IMR-90 (cell line): ENCODE measurements at regions not wholly inside any gene's neighbourhood (a gene's known extent, or its start where the extent isn't known, plus 50 kb on each side); places are given as distances from the start of the nearest gene placed in this dataset.
A peak's percentile ranks its signal among the peaks of the same experiment; 100 is the strongest.

ENCODE experiments used
- ATAC-seq: fragments of 200-7000 bp; cut with Tn5 transposase; 2 replicates; pipeline ENCODE4 v1.9.1; 2020; ENCODE audit warnings: low read depth, mild to moderate bottlenecking, moderate library complexity
- BruUV-seq: library from RNA; stranded (reverse); fragments of 400-500 nt; replicated peaks from 2 replicates; lab custom pipeline; 2021; lab: Mats Ljungman, UMichigan
- CTCF ChIA-PET: fragments of 300-600 bp; formaldehyde crosslinking; extraction: SDS; loops from one replicate; lab custom pipeline; 2021; ENCODE audit warnings: antibody characterized with exemption; lab: Yijun Ruan, JAX
- POLR2A ChIA-PET: fragments of 300-600 bp; sonication (Branson Sonifier 250); formaldehyde crosslinking; loops from one replicate; lab custom pipeline; 2022; ENCODE audit warnings: antibody characterized with exemption; ENCODE audit not compliant: unreplicated experiment; lab: Charles Lee
- DNase-seq: peaks from one replicate; pipeline ENCODE4 v3.0.0; 2013
- H2AFZ ChIP-seq: replicated peaks from 2 replicates; pipeline ENCODE3; 2013; ENCODE audit warnings: low read length, mild to moderate bottlenecking; ENCODE audit not compliant: poor library complexity
- H2AK5ac ChIP-seq: 2 replicates; pipeline ENCODE4 v1.6.1; 2013; ENCODE audit warnings: low read depth, low read length, inconsistent platforms
- H2AK9ac ChIP-seq: replicated peaks from 2 replicates; pipeline ENCODE3; 2013; ENCODE audit warnings: mild to moderate bottlenecking, low read depth, low read length, moderate library complexity; ENCODE audit not compliant: poor library complexity
- H2BK120ac ChIP-seq: 2 replicates; pipeline ENCODE4 v1.6.1; 2013; ENCODE audit warnings: low read depth, low read length, inconsistent platforms
- H2BK15ac ChIP-seq: 3 replicates; pipeline ENCODE4 v1.6.1; 2013; ENCODE audit warnings: low read depth, low read length, inconsistent platforms
- H2BK20ac ChIP-seq: 2 replicates; pipeline ENCODE4 v1.6.1; 2013; ENCODE audit warnings: low read depth, mild to moderate bottlenecking, inconsistent platforms, low read length, moderate library complexity
- H2BK5ac ChIP-seq: 2 replicates; pipeline ENCODE4 v1.6.1; 2013; ENCODE audit warnings: mild to moderate bottlenecking, low read depth, low read length, inconsistent platforms; ENCODE audit not compliant: poor library complexity, severe bottlenecking
- H3K14ac ChIP-seq: replicated peaks from 2 replicates; pipeline ENCODE4 v1.6.1; 2013; ENCODE audit warnings: low read depth, low read length, inconsistent platforms
- H3K18ac ChIP-seq: 2 replicates; pipeline ENCODE4 v1.6.1; 2013; ENCODE audit warnings: low read depth, low read length, control low read depth
- H3K23ac ChIP-seq: 2 replicates; pipeline ENCODE4 v1.6.1; 2013; ENCODE audit warnings: low read depth, low read length, inconsistent platforms
- H3K27ac ChIP-seq: 2 replicates; pipeline ENCODE4 v1.5.1; 2013; ENCODE audit warnings: mild to moderate bottlenecking, control low read depth, low read length; ENCODE audit not compliant: insufficient read depth
- H3K27me3 ChIP-seq: 2 replicates; pipeline ENCODE4 v1.6.1; 2013; ENCODE audit warnings: low read length; ENCODE audit not compliant: control insufficient read depth, insufficient read depth
- H3K36me3 ChIP-seq: 2 replicates; pipeline ENCODE4 v1.6.1; 2013; ENCODE audit warnings: low read length, mixed read lengths; ENCODE audit not compliant: control insufficient read depth, insufficient read depth
- H3K4ac ChIP-seq: 2 replicates; pipeline ENCODE4 v1.6.1; 2013; ENCODE audit warnings: low read depth, low read length, inconsistent platforms
- H3K4me1 ChIP-seq: 2 replicates; pipeline ENCODE4 v1.6.1; 2013; ENCODE audit warnings: low read length, mixed read lengths; ENCODE audit not compliant: control insufficient read depth, insufficient read depth
- H3K4me2 ChIP-seq: 2 replicates; pipeline ENCODE4 v1.6.1; 2013; ENCODE audit warnings: low read depth, mild to moderate bottlenecking, control low read depth, low read length, moderate library complexity
- H3K4me3 ChIP-seq: 2 replicates; pipeline ENCODE4 v1.5.1; 2013; ENCODE audit warnings: low read depth, mild to moderate bottlenecking, control low read depth, low read length, moderate library complexity; ENCODE audit not compliant: insufficient read depth
- H3K56ac ChIP-seq: 2 replicates; pipeline ENCODE4 v1.6.1; 2013; ENCODE audit warnings: low read length, inconsistent platforms; ENCODE audit not compliant: insufficient read depth; ENCODE audit errors: extremely low read depth
- H3K79me1 ChIP-seq, 2 experiments: 2 replicates each; pipeline ENCODE4 v1.6.1; 2013; ENCODE audit warnings: low read length in 2 of 2, inconsistent platforms in 1 of 2, low read depth in 1 of 2
- H3K9ac ChIP-seq: 2 replicates; pipeline ENCODE4 v1.6.1; 2013; ENCODE audit warnings: low read depth, low read length, control low read depth
- H3K9me1 ChIP-seq: 2 replicates; pipeline ENCODE4 v1.6.1; 2013; ENCODE audit warnings: low read length, inconsistent platforms; ENCODE audit not compliant: insufficient read depth
- H3K9me3 ChIP-seq: 2 replicates; pipeline ENCODE4 v1.6.1; 2013; ENCODE audit warnings: low read length; ENCODE audit not compliant: control insufficient read depth, insufficient read depth
- H4K20me1 ChIP-seq: 2 replicates; pipeline ENCODE4 v1.6.1; 2013; ENCODE audit warnings: low read length, inconsistent platforms; ENCODE audit not compliant: insufficient read depth
- H4K5ac ChIP-seq: 2 replicates; pipeline ENCODE4 v1.6.1; 2013; ENCODE audit warnings: mild to moderate bottlenecking, low read depth, low read length, control low read depth
- H4K8ac ChIP-seq, 2 experiments: 2 replicates each; pipeline ENCODE4 v1.6.1; 2013; ENCODE audit warnings: low read depth in 2 of 2, low read length in 2 of 2, control low read depth in 1 of 2, inconsistent platforms in 1 of 2
- H4K91ac ChIP-seq: 2 replicates; pipeline ENCODE4 v1.6.1; 2013; ENCODE audit warnings: low read depth, low read length, inconsistent platforms; ENCODE audit not compliant: insufficient read depth
- CHD1 ChIP-seq: IDR thresholded peaks from 2 replicates; pipeline ENCODE4 v1.6.1; 2012; ENCODE audit warnings: low read depth, low read length, improper control_type of control experiment
- FOS ChIP-seq: fragments of 150-350 bp; IDR thresholded peaks from 2 replicates; pipeline ENCODE4 v1.6.1; 2016; ENCODE audit warnings: low read depth, low read length
- MAZ ChIP-seq: IDR thresholded peaks from 2 replicates; pipeline ENCODE4 v1.6.1; 2012; ENCODE audit warnings: low read depth, mild to moderate bottlenecking, low read length, improper control_type of control experiment, moderate library complexity, borderline replicate concordance
- MXI1 ChIP-seq: IDR thresholded peaks from 2 replicates; pipeline ENCODE4 v1.6.1; 2012; ENCODE audit warnings: low read depth, mild to moderate bottlenecking, low read length, moderate library complexity, borderline replicate concordance
- NFE2L2 ChIP-seq: fragments of 150-350 bp; IDR thresholded peaks from 2 replicates; pipeline ENCODE4 v1.6.1; 2016; ENCODE audit warnings: low read depth, mild to moderate bottlenecking, low read length
- POLR2A ChIP-seq: IDR thresholded peaks from 2 replicates; pipeline ENCODE4 v1.6.1; 2012; ENCODE audit warnings: mild to moderate bottlenecking, low read depth, low read length
- RAD21 ChIP-seq: IDR thresholded peaks from 2 replicates; pipeline ENCODE4 v1.6.1; 2012; ENCODE audit warnings: low read length, improper control_type of control experiment
- RCOR1 ChIP-seq: IDR thresholded peaks from 2 replicates; pipeline ENCODE4 v1.6.1; 2012; ENCODE audit warnings: mild to moderate bottlenecking, low read length, improper control_type of control experiment; ENCODE audit not compliant: insufficient replicate concordance
- RFX5 ChIP-seq: IDR thresholded peaks from 2 replicates; pipeline ENCODE4 v1.8.0; 2012; ENCODE audit warnings: low read depth, mild to moderate bottlenecking, low read length, moderate library complexity
- SMC3 ChIP-seq: fragments of 150-350 bp; IDR thresholded peaks from 2 replicates; pipeline ENCODE4 v1.6.1; 2016; ENCODE audit warnings: low read depth, mild to moderate bottlenecking, antibody characterized with exemption, low read length, moderate library complexity
- WGBS, 2 experiments: methylation state at CpG; one replicate each; pipeline versions ENCODE4 v1.1.5 to v1.1.7; 2013; ENCODE audit warnings: missing lambda C conversion rate in 2 of 2; ENCODE audit not compliant: insufficient read length in 1 of 2; ENCODE audit errors: extremely low coverage in 2 of 2; 5-methylcytosine and 5-hydroxymethylcytosine counted together
- dilution Hi-C: fragments of 300-500 bp; cut with HindIII; formaldehyde crosslinking; loops from one replicate; pipeline ENCODE4 v1.14.3; 2018; ENCODE audit warnings: low sequenced_read_pairs; ENCODE audit not compliant: unreplicated experiment
- in situ Hi-C: fragments of 300-500 bp; cut with MboI; formaldehyde crosslinking; loops from 3 replicates; pipeline ENCODE4 v1.14.3; 2019; ENCODE audit warnings: low sequenced_read_pairs, inconsistent platforms, mixed read lengths
- intact Hi-C: fragments of 100-400 bp; cut with micrococcal nuclease; formaldehyde crosslinking; loops from 2 replicates; pipeline ENCODE4 v1.10.0; 2022
- TF ChIP-seq, protein P1 (sequence below): conservative IDR thresholded peaks from 2 replicates; pipeline ENCODE4 v1.5.1; 2012; ENCODE audit warnings: mild to moderate bottlenecking, low read depth, low read length, improper control_type of control experiment
- TF ChIP-seq, protein P2 (sequence below): fragments of 150-350 bp; IDR thresholded peaks from 2 replicates; pipeline ENCODE4 v1.6.1; 2016; ENCODE audit warnings: low read depth, mild to moderate bottlenecking, low read length, moderate library complexity, borderline replicate concordance

DNA sequence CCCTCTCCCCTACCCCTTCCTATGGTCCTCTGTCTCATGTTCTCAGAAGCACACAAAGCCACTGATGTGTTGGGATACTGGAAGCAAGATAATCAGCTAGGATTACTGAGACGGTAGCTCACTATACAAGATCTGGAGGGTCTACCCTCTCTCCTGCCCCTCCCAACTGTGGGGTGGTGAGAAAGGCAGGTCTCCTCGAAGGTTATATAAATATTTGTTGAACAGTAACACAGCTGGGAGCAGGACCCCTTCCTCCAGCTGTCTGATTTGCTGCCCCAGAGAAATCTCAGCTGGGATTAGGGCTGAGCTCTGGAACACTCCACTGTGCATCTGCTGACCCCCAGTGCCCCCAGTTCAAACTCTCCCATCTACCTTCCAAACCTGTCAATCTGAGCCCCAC is 94.2 kb upstream of the IPO9 start:
- in situ Hi-C loops, result no loop called here
- Histone ChIP-seq H3K79me1 (peaks cover 69 to 94% of the 10 kb centered on the region in 2 experiments), H3K56ac (no peak overlapping the region), H3K18ac (no peak overlapping the region), H2BK5ac (no peak overlapping the region), H2BK20ac (peak overlapping the region; percentile 26; the same call in 1 of the 2 replicates), H3K27me3 (no peaks in the 10 kb centered on the region), H2AK5ac (peak overlapping the region; percentile 78; the same call in 1 of the 2 replicates), H2AFZ (no peak overlapping the region), H3K14ac (0 out of 2 replicates have a peak overlapping the region, but pooled peaks have one; percentile 17), H3K4me2 (no peak overlapping the region), H3K4ac (peak overlapping the region; percentile 11; the same call in 1 of the 2 replicates), H3K9me1 (peaks cover 67% of the 10 kb centered on the region), H3K4me3 (no peak overlapping the region), H3K23ac (peak overlapping the region; percentile 46; the same call in 1 of the 2 replicates), H4K5ac (no peak overlapping the region), H4K91ac (no peak overlapping the region), H2BK15ac (no peak overlapping the region), H3K4me1 (peaks cover 57% of the 10 kb centered on the region), H3K9ac (no peak overlapping the region), H3K9me3 (no peaks in the 10 kb centered on the region), H2AK9ac (no peak overlapping the region), H4K20me1 (peaks cover 91% of the 10 kb centered on the region), H3K36me3 (peaks cover 2% of the 10 kb centered on the region), H3K27ac (0 out of 2 replicates have a peak overlapping the region, but pooled peaks have one; percentile 11), H4K8ac (no peak overlapping the region), H2BK120ac (no peak overlapping the region)
- CTCF ChIA-PET, result no interaction called here
- no peak for ATAC-seq
- WGBS, 2 experiments, result no CpG with 5 or more reads among the region's 2 CpGs
- TF ChIP-seq, protein P1, sequence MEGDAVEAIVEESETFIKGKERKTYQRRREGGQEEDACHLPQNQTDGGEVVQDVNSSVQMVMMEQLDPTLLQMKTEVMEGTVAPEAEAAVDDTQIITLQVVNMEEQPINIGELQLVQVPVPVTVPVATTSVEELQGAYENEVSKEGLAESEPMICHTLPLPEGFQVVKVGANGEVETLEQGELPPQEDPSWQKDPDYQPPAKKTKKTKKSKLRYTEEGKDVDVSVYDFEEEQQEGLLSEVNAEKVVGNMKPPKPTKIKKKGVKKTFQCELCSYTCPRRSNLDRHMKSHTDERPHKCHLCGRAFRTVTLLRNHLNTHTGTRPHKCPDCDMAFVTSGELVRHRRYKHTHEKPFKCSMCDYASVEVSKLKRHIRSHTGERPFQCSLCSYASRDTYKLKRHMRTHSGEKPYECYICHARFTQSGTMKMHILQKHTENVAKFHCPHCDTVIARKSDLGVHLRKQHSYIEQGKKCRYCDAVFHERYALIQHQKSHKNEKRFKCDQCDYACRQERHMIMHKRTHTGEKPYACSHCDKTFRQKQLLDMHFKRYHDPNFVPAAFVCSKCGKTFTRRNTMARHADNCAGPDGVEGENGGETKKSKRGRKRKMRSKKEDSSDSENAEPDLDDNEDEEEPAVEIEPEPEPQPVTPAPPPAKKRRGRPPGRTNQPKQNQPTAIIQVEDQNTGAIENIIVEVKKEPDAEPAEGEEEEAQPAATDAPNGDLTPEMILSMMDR, result no peak
- TF ChIP-seq CHD1 (no peak), POLR2A (no peak), RAD21 (no peak), MXI1 (no peak), RFX5 (no peak), MAZ (no peak), FOS (no peak), RCOR1 (no peak), SMC3 (no peak), NFE2L2 (no peak)
- TF ChIP-seq, protein P2, sequence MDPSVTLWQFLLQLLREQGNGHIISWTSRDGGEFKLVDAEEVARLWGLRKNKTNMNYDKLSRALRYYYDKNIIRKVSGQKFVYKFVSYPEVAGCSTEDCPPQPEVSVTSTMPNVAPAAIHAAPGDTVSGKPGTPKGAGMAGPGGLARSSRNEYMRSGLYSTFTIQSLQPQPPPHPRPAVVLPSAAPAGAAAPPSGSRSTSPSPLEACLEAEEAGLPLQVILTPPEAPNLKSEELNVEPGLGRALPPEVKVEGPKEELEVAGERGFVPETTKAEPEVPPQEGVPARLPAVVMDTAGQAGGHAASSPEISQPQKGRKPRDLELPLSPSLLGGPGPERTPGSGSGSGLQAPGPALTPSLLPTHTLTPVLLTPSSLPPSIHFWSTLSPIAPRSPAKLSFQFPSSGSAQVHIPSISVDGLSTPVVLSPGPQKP, result no peak
- POLR2A ChIA-PET, result no interaction called here
- intact Hi-C loops, result no loop called here
- BruUV-seq, result no TSS peak
- dilution Hi-C loops, result no loop called here
- DNase-seq, result no peak
